NCI-H1105 (cell line): ENCODE measurements at regions not wholly inside any gene's neighbourhood (a gene's known extent, or its start where the extent isn't known, plus 50 kb on each side); places are given as distances from the start of the nearest gene placed in this dataset.

Source experiments
- DNase-seq: peaks from one replicate; lab custom pipeline; 2025; lab: John Stamatoyannopoulos, UW

- no peak for DNase-seq
Measured at GRCh38 chr10:113364227-113364626, 188.6 kb upstream of the HABP2 start.

- DNase-seq, result no peak
Measured at GRCh38 chr10:113368666-113369364, 184.0 kb upstream of the HABP2 start.

GRCh38 chr10:113369365-113369694, 183.5 kb upstream of the HABP2 start:
- no peak for DNase-seq

- no peak for DNase-seq
Measured at GRCh38 chr10:113376428-113376827, 176.4 kb upstream of the HABP2 start.

GRCh38 chr10:113379091-113379490, 173.8 kb upstream of the HABP2 start:
- no peak for DNase-seq

GRCh38 chr10:113381416-113381815, 171.4 kb upstream of the HABP2 start:
- DNase-seq, result no peak

- no peak for DNase-seq
Measured at GRCh38 chr10:113381981-113382509, 170.8 kb upstream of the HABP2 start.

GRCh38 chr10:113382691-113383090, 170.2 kb upstream of the HABP2 start:
- no peak for DNase-seq

- no peak for DNase-seq
Measured at GRCh38 chr10:113384181-113384580, 168.7 kb upstream of the HABP2 start.

GRCh38 chr10:113385021-113385999, 167.5 kb upstream of the HABP2 start:
- DNase-seq, result peak; percentile 32

- no peak for DNase-seq
Measured at GRCh38 chr10:113386005-113386404, 166.8 kb upstream of the HABP2 start.

- DNase-seq, result no peak
Measured at GRCh38 chr10:113389969-113390368, 162.9 kb upstream of the HABP2 start.

- DNase-seq, result no peak
Measured at GRCh38 chr10:113390896-113391295, 162.0 kb upstream of the HABP2 start.

- DNase-seq, result no peak
Measured at GRCh38 chr10:113397047-113397446, 155.8 kb upstream of the HABP2 start.

- DNase-seq, result no peak
Measured at GRCh38 chr10:113399065-113399464, 153.8 kb upstream of the HABP2 start.

GRCh38 chr10:113402602-113403001, 150.3 kb upstream of the HABP2 start:
- no peak for DNase-seq

- DNase-seq, result no peak
Measured at GRCh38 chr10:113407218-113407617, 145.6 kb upstream of the HABP2 start.

GRCh38 chr10:113409175-113409574, 143.7 kb upstream of the HABP2 start:
- no peak for DNase-seq

GRCh38 chr10:113410618-113411017, 142.2 kb upstream of the HABP2 start:
- DNase-seq, result no peak

- no peak for DNase-seq
Measured at GRCh38 chr10:113411456-113411855, 141.4 kb upstream of the HABP2 start.

- no peak for DNase-seq
Measured at GRCh38 chr10:113412161-113412560, 140.7 kb upstream of the HABP2 start.

- no peak for DNase-seq
Measured at GRCh38 chr10:113414543-113414942, 138.3 kb upstream of the HABP2 start.

- no peak for DNase-seq
Measured at GRCh38 chr10:113415246-113415645, 137.6 kb upstream of the HABP2 start.
